GM12865 (cell line): ENCODE measurements at regions not wholly inside any gene's neighbourhood (a gene's known extent, or its start where the extent isn't known, plus 50 kb on each side); places are given as distances from the start of the nearest gene placed in this dataset.

Experiments
- DNase-seq: peaks from one replicate; pipeline ENCODE4 v3.0.0; 2010; ENCODE audit warnings: low read depth
- H3K4me3 ChIP-seq: 2 replicates; pipeline ENCODE4 v1.5.1; 2011; ENCODE audit warnings: mild to moderate bottlenecking, low read depth, low read length, control low read depth
- TF ChIP-seq, protein P1 (sequence below): IDR thresholded peaks from 2 replicates; pipeline ENCODE4 v1.5.1; 2011; ENCODE audit warnings: low read length, control low read depth, low read depth, inconsistent platforms; ENCODE audit not compliant: insufficient read depth; ENCODE audit errors: missing control alignments

DNA sequence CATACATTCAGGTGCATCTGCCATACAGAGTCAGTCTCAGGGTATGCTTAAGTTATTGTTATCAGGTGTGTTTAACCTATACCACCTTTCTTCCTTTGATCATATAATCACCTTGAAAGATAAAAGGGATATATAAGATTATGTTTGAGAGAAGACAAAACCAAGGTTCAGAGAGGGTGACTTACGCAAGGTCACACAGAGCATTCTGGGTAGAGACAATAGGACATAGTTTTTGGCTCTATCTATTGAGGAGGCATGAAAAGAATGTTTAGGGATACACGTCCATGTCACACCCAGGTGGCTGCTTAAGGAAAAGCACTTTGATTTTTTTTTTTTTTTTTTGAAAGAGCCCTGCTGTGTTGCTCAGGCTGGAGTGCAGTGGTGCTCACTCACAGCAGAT is 327.1 kb upstream of the RPS6KA3 start:
- TF ChIP-seq, protein P1, sequence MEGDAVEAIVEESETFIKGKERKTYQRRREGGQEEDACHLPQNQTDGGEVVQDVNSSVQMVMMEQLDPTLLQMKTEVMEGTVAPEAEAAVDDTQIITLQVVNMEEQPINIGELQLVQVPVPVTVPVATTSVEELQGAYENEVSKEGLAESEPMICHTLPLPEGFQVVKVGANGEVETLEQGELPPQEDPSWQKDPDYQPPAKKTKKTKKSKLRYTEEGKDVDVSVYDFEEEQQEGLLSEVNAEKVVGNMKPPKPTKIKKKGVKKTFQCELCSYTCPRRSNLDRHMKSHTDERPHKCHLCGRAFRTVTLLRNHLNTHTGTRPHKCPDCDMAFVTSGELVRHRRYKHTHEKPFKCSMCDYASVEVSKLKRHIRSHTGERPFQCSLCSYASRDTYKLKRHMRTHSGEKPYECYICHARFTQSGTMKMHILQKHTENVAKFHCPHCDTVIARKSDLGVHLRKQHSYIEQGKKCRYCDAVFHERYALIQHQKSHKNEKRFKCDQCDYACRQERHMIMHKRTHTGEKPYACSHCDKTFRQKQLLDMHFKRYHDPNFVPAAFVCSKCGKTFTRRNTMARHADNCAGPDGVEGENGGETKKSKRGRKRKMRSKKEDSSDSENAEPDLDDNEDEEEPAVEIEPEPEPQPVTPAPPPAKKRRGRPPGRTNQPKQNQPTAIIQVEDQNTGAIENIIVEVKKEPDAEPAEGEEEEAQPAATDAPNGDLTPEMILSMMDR: no peak
- no peak for DNase-seq
- H3K4me3 ChIP-seq: no peak overlapping the region

DNA sequence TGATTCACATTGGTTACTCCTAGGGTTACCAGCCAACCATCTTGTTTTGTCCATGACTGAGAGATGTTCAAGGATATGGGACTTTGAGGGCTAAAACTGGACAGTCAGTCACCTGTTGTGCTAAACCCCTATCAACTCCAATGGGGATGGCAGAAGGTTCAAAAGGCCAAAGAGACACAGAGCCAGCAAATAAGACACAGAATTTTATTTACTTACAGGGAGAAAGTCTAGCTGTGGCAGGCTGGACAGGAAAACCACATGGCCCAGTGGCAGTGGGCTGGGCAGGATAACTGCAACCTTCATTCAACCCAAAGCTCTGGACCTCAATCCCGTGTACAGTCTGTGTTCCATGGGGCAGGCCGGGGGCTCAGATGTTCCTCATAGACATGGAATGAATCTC is 326.7 kb upstream of the RPS6KA3 start:
- TF ChIP-seq, protein P1: no peak
- DNase-seq: no peak
- no peak overlapping the region for H3K4me3 ChIP-seq

DNA sequence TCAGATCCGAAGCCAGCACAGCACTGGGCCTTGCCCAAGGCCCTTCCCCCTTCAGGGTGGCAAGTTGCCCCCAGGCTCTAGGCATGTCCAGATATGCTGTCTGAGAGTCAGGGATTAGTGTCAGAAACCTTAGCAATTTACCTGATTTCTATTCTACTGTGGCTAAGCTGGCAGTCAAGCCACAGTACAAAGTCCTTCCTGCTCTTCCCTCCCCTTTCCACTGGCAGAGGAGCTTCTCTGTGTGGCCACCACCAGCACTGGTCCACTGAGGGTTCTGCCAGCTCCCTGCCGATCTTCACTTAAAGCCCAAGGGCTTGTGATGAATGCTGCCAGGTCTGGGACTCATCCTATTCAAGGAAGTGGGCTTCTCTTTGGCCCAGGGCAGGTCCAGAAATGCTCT is 324.5 kb upstream of the RPS6KA3 start:
- TF ChIP-seq, protein P1: no peak
- no peak for DNase-seq

DNA sequence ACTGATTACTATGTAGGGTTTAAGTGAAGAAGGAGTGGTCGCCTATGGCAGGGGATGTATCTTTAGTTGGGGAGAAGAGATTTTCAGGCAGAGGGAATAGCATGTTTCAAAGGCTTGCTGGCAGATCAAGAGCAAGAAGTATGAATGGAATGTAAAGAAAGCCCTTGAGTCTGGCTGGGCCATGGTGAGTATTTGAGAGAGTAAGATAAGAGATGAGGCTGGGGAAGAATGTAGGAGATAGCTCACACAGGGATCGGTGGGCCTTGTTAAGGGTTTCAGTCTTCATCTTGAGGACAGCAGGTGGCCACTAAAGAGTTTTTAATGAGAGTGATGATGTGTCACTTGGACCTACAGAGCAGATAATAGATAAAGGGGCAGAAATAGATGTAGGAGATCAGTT is 319.1 kb upstream of the RPS6KA3 start:
- TF ChIP-seq, protein P1: no peak
- H3K4me3 ChIP-seq: no peak overlapping the region
- DNase-seq: no peak

More for the DNA sequence above, 324.5 kb upstream of the RPS6KA3 start:
- no peak overlapping the region for H3K4me3 ChIP-seq

DNA sequence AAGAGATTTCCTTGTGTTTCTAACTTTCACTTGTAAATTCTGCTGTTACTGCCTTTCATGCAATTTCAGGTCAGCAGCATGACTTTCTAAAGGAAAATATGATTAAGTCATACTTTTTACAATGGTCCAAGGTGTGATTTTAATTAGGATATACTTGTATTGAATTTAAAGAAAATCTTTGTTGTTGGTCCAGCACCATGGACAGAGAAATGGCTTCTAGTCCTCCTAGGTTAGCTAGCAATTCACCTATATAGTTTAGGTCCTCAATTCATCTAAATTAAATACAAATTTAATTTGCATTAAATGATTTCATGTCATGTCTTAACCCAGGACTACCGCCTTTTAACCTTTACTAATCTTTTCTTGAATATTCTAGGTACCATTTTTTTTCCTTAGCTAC is 304.9 kb upstream of the RPS6KA3 start:
- no peak for DNase-seq
- no peak overlapping the region for H3K4me3 ChIP-seq
- TF ChIP-seq, protein P1: no peak

DNA sequence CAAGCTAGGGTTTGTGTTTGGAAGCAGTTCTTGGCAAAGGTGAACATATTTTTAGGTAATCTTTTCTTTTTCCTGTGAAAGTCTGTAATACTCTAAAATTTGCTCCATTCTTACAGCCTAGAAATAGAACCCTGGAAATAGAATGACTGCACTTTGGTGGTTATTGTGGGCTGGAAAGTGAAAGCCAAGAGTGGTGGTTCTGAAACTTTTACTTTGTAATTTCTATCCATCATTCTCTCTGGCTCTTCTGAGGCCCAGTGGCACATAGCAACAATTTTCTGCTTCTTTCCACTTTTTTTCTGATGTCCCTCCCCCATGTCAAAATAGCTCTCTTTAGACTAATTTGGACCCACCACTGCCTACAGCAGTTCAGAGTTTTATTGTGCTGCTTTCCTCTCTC is 300.4 kb upstream of the RPS6KA3 start:
- DNase-seq: no peak
- TF ChIP-seq, protein P1: no peak
- no peak overlapping the region for H3K4me3 ChIP-seq

DNA sequence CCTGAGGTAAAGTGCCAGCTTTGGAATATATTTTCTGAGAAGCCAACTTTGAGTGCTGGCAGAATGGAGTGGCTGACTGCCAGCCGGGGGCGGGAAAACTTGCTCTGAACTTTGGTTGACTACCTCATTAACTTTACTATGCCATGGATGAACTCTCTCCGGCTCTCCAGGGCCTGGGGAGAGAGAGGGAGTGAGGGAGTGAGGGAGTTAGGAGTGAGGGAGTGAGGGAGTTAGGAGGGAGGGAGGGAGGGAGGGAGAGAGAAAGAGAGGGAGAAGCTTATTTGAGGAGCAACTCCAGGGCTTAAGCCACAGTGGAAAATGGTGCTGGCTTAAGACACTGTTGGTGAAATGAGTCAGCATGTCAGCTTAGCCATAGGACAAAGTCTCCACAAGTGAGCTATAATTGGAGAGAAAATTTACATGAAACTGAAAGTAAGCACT is 280.9 kb upstream of the RPS6KA3 start:
- no peak overlapping the region for H3K4me3 ChIP-seq
- peak; percentile 3 for DNase-seq
- TF ChIP-seq, protein P1: no peak
